ENCODE measurements at regions not wholly inside any gene's neighbourhood (a gene's known extent, or its start where the extent isn't known, plus 50 kb on each side); places are given as distances from the start of the nearest gene placed in this dataset.

DNA sequence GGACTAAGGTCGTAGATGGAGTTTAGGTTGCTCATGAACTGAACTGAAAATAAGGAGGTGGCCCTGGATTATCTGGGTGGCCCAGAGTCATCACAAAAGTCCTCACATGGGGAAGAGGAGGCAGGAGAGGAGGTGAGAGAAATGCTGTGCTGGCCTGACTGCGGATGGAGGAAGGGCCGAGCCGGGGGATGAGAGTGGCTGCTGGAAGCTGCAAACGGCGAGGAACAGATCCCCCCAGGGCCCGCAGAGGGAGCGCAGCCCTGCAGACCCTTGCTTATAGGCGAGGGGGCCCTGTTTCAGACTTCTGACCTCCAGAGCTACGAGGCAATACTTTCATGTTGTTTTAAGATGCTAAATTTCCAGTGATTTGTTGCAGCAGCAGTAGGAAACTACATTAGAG is 102.7 kb upstream of the C1orf174 start:
- no peaks in the 10 kb centered on the region for H3K4me1 ChIP-seq (ENCODE audit: control insufficient read depth, insufficient read depth, low read length)
- H3K9me3 ChIP-seq (ENCODE audit: control insufficient read depth, insufficient read depth, low read depth, low read length): no peaks in the 10 kb centered on the region
- H3K27me3 ChIP-seq (ENCODE audit: control insufficient read depth, insufficient read depth, low read length): no peaks in the 10 kb centered on the region

DNA sequence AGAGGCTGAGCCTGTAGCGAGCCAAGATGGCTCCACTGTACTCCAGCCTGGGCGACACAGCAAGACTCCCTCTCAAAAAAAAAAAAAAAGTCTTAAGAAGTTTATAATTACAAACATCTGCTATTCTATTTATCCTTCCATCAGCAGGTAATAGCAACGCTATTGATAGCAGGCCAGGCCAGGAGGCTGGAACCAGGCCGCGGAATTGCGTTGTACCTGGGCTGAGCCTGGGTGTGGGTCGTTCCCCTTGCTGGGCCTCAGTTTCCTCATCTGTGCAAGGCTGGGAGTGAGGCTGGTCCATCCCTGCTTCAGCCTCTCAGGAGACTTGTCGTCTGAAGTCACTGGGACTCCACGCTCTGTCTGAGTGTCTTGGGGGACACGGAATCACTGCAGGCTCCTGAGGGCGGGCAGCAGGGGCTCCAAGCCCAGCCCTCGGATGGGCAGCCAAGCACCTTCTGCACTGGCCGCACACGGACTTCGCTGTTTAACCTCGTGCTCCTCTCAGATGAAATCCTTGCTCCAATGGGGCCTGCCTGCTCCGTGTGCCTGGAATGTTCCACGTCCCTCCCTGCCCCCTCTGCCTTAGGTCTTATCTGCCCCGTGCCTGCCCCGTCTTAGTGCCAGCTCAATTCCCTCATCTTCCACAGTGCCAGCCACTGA is 103.9 kb upstream of the C1orf174 start:
- H3K27me3 ChIP-seq (ENCODE audit: control insufficient read depth, insufficient read depth, low read length): no peaks in the 10 kb centered on the region
- H3K4me1 ChIP-seq (ENCODE audit: control insufficient read depth, insufficient read depth, low read length): no peaks in the 10 kb centered on the region
- no peak overlapping the region for H3K27ac ChIP-seq (ENCODE audit: low read depth, low read length)
- H3K9ac ChIP-seq (ENCODE audit: low read length): no peak overlapping the region
- H3K4me3 ChIP-seq (ENCODE audit: low read depth, low read length): no peak overlapping the region
- no peaks in the 10 kb centered on the region for H3K36me3 ChIP-seq (ENCODE audit: control insufficient read depth, insufficient read depth, low read length)
- H3K9me3 ChIP-seq (ENCODE audit: control insufficient read depth, insufficient read depth, low read depth, low read length): no peaks in the 10 kb centered on the region

More for the DNA sequence above, 102.7 kb upstream of the C1orf174 start:
- Histone ChIP-seq H3K36me3 (ENCODE audit: control insufficient read depth, insufficient read depth, low read length) (no peaks in the 10 kb centered on the region), H3K27ac (ENCODE audit: low read depth, low read length) (no peak overlapping the region), H3K9ac (ENCODE audit: low read length) (no peak overlapping the region), H3K4me3 (ENCODE audit: low read depth, low read length) (no peak overlapping the region)

DNA sequence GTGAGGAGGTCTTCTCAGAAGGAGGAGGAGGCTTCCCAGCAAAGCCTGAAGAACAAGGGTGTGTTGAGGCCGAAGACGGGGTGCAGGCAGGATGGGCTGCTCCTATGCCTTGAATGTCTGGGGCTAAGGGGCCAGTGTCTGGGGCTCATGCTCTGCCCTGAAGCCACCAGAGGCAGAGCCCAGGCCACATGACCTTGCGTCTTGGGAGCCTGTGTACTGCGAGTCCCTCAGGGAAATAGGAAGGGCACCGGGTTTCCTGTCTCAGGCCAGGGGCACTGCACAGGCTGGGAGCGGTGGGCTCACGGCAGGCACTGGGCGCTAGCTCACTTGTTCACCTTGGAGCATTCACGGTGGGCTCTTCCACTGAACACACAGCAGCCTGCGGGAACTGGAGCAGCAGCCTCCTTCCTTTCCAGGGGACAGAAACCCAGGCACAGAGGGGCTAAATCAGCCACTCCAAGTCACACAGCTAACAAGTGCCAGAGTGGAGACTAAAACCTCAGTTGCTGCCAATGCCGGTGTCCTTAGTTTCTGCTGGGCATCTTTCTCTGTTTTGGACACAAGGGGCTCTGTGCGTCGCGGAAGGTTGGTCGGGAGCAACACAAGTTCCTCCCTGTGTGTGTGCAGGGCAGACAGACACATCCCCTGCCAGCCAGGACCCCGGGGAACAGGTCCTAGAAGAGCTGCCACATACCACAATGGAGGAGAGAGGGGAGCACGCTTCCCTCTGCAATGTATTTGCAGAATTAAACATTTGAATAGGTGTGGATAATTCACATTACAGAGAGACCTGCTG is 104.8 kb upstream of the C1orf174 start:
- Histone ChIP-seq H3K27ac (ENCODE audit: low read depth, low read length) (no peak overlapping the region), H3K9me3 (ENCODE audit: control insufficient read depth, insufficient read depth, low read depth, low read length) (no peaks in the 10 kb centered on the region), H3K27me3 (ENCODE audit: control insufficient read depth, insufficient read depth, low read length) (no peaks in the 10 kb centered on the region), H3K4me3 (ENCODE audit: low read depth, low read length) (no peak overlapping the region), H3K36me3 (ENCODE audit: control insufficient read depth, insufficient read depth, low read length) (no peaks in the 10 kb centered on the region), H3K9ac (ENCODE audit: low read length) (no peak overlapping the region), H3K4me1 (ENCODE audit: control insufficient read depth, insufficient read depth, low read length) (no peaks in the 10 kb centered on the region)

DNA sequence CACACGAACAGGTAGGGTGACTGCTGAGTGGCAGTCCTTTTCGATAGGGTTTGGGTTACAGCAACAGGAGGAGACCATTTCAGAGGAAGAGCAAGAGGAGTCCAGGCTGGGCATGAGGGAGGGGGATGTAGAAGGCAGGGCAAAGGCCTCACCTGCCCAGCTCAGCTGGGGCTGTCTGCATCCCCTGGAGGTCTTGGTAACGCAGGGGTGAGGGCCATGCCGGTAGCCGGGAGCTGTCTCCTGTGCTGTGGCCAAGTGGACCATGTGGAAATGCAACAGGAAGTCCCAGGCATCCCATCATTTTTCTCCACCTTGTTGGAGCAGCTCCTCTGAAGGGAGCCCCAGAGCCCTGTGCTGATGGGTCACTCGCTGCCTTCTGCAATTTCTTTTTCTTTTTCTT is 105.4 kb upstream of the C1orf174 start:
- H3K27me3 ChIP-seq (ENCODE audit: control insufficient read depth, insufficient read depth, low read length): no peaks in the 10 kb centered on the region
- no peak overlapping the region for H3K27ac ChIP-seq (ENCODE audit: low read depth, low read length)
- no peak overlapping the region for H3K9ac ChIP-seq (ENCODE audit: low read length)
- H3K36me3 ChIP-seq (ENCODE audit: control insufficient read depth, insufficient read depth, low read length): no peaks in the 10 kb centered on the region
- H3K4me3 ChIP-seq (ENCODE audit: low read depth, low read length): no peak overlapping the region
- H3K4me1 ChIP-seq (ENCODE audit: control insufficient read depth, insufficient read depth, low read length): no peaks in the 10 kb centered on the region
- H3K9me3 ChIP-seq (ENCODE audit: control insufficient read depth, insufficient read depth, low read depth, low read length): no peaks in the 10 kb centered on the region

GRCh38 chr1:4006676-4007374 is 106.8 kb upstream of the C1orf174 start:
- no peak overlapping the region for H3K4me3 ChIP-seq (ENCODE audit: low read depth, low read length)
- H3K9ac ChIP-seq (ENCODE audit: low read length): no peak overlapping the region
- no peaks in the 10 kb centered on the region for H3K36me3 ChIP-seq (ENCODE audit: control insufficient read depth, insufficient read depth, low read length)
- no peaks in the 10 kb centered on the region for H3K4me1 ChIP-seq (ENCODE audit: control insufficient read depth, insufficient read depth, low read length)
- H3K9me3 ChIP-seq (ENCODE audit: control insufficient read depth, insufficient read depth, low read depth, low read length): no peaks in the 10 kb centered on the region
- H3K27ac ChIP-seq (ENCODE audit: low read depth, low read length): no peak overlapping the region
- no peaks in the 10 kb centered on the region for H3K27me3 ChIP-seq (ENCODE audit: control insufficient read depth, insufficient read depth, low read length)

- Histone ChIP-seq H3K27me3 (ENCODE audit: control insufficient read depth, insufficient read depth, low read length) (no peaks in the 10 kb centered on the region), H3K9ac (ENCODE audit: low read length) (no peak overlapping the region), H3K4me1 (ENCODE audit: control insufficient read depth, insufficient read depth, low read length) (no peaks in the 10 kb centered on the region), H3K9me3 (ENCODE audit: control insufficient read depth, insufficient read depth, low read depth, low read length) (no peaks in the 10 kb centered on the region), H3K4me3 (ENCODE audit: low read depth, low read length) (no peak overlapping the region), H3K36me3 (ENCODE audit: control insufficient read depth, insufficient read depth, low read length) (no peaks in the 10 kb centered on the region), H3K27ac (ENCODE audit: low read depth, low read length) (no peak overlapping the region)
Measured at GRCh38 chr1:4010284-4010683, 110.2 kb upstream of the C1orf174 start.

GRCh38 chr1:4010814-4011605 is 110.9 kb upstream of the C1orf174 start:
- Histone ChIP-seq H3K27me3 (ENCODE audit: control insufficient read depth, insufficient read depth, low read length) (no peaks in the 10 kb centered on the region), H3K9ac (ENCODE audit: low read length) (no peak overlapping the region)

DNA sequence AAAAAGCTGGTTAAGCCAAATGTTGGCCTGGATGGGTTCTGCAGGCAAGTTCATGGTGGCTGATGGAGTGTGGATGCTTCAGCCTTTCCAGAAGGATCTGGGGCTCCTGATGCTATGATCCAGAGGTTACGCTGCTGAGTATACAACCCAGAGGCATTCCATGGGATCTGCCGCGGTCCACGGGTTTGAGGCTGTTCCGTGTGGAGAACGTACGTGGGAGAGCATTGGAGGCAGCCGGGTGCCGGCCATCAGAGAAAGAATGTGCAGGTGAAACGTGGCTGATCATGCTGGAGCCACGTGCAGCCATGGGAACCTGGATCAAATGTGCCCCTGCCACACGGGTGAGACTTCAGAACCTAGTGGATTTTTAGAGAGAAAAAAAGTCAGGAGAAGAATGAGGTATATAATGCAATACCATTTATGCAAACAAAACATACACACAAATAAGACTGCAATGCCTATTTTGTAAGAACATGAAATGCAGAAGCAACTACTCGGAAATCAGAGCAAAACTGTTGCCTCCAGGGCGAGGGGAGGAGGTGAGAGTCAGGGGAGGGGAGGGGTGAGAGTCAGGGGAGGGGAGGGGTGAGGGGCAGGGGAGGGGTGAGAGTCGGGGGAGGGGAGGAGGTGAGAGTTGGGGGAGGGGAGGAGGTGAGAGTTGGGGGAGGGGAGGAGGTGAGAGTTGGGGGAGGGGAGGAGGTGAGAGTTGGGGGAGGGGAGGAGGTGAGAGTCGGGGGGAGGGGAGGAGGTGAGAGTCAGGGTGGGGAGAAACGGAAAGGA is 116.5 kb upstream of the C1orf174 start:
- Histone ChIP-seq H3K9me3 (ENCODE audit: control insufficient read depth, insufficient read depth, low read depth, low read length) (0 out of 2 replicates have a peak, but pooled peaks cover 3% of the 10 kb centered on the region), H3K4me3 (ENCODE audit: low read depth, low read length) (no peak overlapping the region), H3K27ac (ENCODE audit: low read depth, low read length) (no peak overlapping the region), H3K36me3 (ENCODE audit: control insufficient read depth, insufficient read depth, low read length) (no peaks in the 10 kb centered on the region), H3K4me1 (ENCODE audit: control insufficient read depth, insufficient read depth, low read length) (no peaks in the 10 kb centered on the region), H3K9ac (ENCODE audit: low read length) (no peak overlapping the region), H3K27me3 (ENCODE audit: control insufficient read depth, insufficient read depth, low read length) (peaks cover 7% of the 10 kb centered on the region; the same call in 1 of the 2 replicates)

More at GRCh38 chr1:4010814-4011605, 110.9 kb upstream of the C1orf174 start:
- Histone ChIP-seq H3K27ac (ENCODE audit: low read depth, low read length) (no peak overlapping the region), H3K4me1 (ENCODE audit: control insufficient read depth, insufficient read depth, low read length) (no peaks in the 10 kb centered on the region), H3K36me3 (ENCODE audit: control insufficient read depth, insufficient read depth, low read length) (no peaks in the 10 kb centered on the region), H3K4me3 (ENCODE audit: low read depth, low read length) (no peak overlapping the region), H3K9me3 (ENCODE audit: control insufficient read depth, insufficient read depth, low read depth, low read length) (no peaks in the 10 kb centered on the region)

DNA sequence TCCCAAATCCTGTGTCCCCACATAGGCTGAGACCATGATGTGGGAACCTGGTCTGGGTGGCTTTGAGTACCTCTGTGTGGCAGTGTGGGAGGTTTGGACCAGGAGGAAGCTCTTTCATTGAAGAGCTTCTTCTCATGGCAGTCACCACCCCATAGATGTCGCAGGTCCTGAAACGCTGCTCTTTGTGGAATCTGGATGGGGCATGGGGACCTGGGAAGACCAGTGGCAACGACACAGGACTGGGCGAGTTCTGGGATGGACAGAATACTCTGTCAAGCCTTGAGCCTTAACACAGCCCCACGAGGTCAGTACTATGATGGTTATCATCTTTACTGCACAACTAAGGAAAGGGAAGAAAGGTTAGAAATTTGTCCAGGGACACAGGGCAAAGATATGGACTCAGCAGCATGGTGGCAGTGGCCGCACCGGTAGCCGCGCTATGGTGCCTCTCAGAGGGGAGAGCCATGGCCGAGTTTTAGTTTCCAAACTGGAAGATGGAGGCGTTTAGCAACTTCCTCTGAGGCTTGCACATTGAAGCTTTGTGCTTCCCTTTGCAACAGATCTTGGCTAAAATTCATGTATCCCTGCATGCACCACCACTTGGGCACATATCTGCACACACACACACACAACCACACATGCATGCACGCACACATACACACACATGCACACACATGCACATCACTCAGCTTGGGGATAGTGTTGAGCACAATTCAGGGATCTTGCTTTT is 117.7 kb upstream of the C1orf174 start:
- Histone ChIP-seq H3K9me3 (ENCODE audit: control insufficient read depth, insufficient read depth, low read depth, low read length) (0 out of 2 replicates have a peak, but pooled peaks cover 3% of the 10 kb centered on the region), H3K27me3 (ENCODE audit: control insufficient read depth, insufficient read depth, low read length) (peaks cover 7% of the 10 kb centered on the region; the same call in 1 of the 2 replicates), H3K9ac (ENCODE audit: low read length) (no peak overlapping the region), H3K36me3 (ENCODE audit: control insufficient read depth, insufficient read depth, low read length) (no peaks in the 10 kb centered on the region), H3K27ac (ENCODE audit: low read depth, low read length) (no peak overlapping the region), H3K4me1 (ENCODE audit: control insufficient read depth, insufficient read depth, low read length) (no peaks in the 10 kb centered on the region), H3K4me3 (ENCODE audit: low read depth, low read length) (no peak overlapping the region)

Data from HUES6 (cell line).